T-helper 1 cell (primary cell): ENCODE measurements at regions not wholly inside any gene's neighbourhood (a gene's known extent, or its start where the extent isn't known, plus 50 kb on each side); places are given as distances from the start of the nearest gene placed in this dataset.
"Not testable (repeated sequence)": the region's sequence is repeated elsewhere in the genome, so short reads cannot be mapped to it uniquely, and the experiment has no call there.

Experiments
- DNase-seq, 5 donors: peaks; one replicate each; pipeline ENCODE4 v3.0.0-alpha.2; 2012 to 2020

DNA sequence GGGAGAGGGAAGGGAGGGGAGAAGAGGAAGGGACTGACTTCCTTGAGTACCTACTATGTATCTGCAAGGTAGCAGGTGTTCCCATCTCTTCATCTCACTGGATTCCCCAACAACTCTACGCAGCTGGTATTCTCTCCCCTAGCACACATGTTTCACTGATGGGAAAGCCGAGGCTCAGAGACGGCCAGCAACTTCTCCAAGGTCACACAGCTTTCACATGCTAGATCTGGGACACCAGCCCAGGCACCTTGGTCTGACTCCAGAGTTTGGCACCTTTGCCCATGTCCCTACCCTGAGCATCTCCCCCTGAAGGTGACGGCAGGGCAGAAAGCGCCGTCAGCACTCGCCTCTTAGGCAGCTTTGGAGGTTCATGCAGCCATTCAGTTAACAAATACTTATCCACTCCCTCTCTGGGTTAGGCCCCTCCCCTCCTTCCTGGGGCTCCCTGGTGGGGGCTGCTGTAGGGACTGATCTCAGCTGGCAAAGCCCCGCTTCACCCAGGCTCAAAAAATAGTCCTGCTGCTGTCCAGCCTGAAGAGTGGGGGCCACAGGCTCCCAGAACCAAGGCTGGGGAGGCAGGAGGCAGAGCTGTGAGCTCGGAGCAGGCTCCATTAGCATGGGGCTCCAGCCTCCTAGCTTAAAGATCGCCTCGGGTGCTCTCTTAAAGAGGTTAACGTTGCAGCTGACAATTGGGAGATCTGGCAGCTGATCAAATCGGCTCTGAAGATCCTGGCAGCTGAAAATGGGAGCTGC is 79.4 kb downstream of the IGLL1 start:
- DNase-seq, result no peak

DNA sequence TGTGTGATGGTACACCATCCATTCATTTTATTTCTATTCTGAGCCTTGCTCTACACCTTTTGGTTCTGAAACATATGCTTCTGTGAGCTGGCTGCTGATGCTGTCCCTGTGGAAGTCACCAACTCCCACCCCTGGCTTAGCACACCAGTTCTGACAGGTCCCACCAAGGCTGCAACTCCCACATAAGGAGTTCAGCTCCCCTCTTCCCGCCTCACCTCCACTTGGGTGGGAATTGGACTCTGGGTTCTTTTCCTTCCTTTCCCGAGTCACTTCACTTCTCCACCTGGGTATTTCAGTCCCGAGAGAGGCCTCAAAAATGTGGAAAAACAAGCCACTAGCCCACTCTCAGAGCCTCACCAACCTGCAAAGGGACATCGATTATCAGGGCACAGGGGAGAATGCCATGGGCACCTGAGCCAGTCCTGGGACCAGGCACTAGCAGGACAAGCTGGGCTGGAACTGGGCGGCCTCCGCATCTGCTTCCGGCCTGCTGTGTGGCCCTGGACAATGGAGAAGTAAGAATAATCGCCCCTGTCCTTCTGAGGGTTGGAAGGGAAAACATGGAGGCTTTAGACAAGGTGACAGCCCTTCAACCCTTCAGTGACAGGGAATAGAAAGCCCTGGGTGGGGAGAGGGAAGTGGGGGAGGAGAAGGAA is 80.1 kb downstream of the IGLL1 start:
- no peak for DNase-seq

DNA sequence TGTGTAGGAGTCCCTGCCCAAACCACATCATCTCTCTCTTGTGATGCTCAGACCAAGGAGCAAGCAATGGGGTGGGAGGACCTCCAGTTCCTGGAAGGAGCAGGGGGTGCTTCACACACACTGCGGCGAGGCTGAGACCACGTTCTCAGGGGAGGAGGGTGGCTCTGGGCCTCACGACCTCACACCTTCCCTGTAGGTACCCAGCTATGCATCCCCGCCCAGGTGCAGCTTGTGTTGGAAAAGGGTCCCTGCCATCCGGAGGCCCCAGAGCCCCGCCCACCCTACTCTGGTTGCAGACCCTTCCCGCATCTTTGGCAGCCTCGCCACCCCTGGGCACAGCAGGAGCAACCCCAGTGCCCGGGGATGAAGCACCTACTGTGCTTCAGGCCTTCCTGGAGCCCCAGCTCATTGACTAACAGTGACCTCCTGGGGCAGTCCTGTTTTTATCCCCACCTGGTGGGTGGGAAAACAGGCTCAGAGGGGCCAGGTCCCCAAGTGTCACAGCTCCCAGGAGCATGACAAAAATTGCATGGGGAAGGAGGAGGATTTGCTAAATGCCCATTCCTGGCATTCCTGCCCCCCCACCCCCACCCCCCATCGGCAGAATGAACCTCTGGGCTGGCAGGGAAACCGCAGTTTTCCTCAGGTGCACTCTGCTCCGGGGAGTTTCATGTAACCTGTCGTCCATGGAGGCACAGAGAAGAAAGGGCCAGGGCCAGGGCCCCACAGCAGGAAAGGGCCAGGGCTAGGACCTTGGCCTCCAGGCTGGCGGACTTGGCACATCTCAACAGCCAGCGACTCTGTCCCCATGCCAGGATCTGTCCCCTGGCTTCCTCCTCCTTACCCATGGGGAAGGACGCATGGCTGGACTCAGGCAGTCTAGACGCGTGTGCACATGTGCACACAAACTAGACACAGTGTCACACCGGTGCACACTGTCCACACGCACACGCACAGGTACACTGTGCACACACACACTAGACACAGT is 81.0 kb downstream of the IGLL1 start:
- DNase-seq, result no peak

DNA sequence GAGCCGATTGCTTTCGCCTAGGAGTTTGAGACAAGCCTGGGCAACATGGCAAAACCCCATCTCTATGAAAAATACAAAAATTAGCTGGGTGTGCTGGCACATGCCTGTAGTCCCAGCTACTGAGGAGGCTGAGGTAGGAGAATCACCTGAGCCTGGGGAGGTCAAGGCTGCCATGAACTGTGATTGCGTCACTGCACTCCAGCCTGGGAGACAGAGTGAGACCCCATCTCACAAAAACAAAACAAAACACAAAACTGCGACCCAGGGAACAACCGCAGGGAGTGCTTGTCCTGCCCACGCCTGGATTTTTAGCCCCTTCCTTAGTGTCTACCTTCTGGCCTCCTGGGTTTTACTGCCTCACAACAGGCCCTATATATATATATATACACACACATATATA is 82.2 kb downstream of the IGLL1 start:
- not testable (repeated sequence) for DNase-seq

DNA sequence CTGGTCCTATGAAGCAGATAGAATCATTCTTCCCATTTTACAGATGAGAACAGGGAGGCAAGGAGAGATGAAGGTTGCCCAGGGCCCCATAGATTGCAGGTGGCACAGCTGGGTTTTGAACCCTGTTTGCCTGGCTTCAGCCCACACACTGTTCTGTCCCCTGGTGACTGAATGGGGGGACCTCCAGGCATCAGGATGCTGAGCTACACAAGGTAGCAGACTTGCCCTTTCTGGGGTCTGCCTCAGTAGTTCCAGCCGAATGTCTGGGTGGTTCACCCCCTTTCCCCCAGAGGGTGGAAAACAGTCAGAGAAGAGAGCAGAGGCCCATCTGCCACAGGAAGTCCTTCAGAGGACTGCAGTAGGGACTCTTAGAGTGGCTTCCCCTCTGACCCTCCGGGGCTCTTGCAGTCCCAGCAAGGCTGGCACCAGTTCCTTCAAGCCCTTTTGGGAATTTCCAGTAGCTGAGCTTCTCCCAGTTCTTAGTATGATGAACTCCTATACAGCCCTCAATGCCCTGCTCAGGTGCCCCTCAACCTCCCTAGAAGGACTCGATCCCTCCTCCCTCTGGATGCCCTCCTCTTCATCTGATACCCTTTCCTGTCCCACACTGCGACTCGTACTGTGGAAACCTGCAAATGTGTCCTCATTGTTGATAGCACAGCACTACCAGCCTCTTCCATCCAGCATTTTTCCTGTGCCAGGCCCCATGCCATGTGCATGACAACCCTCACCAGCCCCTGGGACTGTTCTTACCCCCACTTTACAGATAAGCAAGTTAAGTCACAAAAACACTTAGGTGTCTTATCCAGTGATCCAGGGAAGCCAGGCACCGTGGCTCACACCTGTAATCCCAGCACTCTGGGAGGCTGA is 82.8 kb downstream of the IGLL1 start:
- no peak for DNase-seq

DNA sequence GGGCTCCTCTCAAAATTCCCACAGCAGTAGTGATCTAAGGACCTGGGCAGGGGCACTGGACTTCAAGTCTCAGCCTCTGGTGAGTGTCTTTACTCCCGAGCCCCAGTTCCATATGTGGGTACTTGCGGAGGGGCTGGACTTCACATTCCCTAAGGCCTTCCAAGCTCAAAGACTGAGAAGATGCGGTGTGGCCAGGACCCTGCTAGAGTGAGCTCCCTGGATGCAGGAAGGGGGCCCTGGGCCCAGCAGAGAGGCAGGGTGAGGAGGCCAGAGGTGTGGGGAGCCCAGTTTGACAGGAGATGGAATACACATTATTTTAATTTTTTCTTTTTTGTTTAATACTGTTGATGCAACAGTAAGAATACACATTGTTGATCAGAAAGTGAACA is 83.7 kb downstream of the IGLL1 start:
- DNase-seq, result no peak

DNA sequence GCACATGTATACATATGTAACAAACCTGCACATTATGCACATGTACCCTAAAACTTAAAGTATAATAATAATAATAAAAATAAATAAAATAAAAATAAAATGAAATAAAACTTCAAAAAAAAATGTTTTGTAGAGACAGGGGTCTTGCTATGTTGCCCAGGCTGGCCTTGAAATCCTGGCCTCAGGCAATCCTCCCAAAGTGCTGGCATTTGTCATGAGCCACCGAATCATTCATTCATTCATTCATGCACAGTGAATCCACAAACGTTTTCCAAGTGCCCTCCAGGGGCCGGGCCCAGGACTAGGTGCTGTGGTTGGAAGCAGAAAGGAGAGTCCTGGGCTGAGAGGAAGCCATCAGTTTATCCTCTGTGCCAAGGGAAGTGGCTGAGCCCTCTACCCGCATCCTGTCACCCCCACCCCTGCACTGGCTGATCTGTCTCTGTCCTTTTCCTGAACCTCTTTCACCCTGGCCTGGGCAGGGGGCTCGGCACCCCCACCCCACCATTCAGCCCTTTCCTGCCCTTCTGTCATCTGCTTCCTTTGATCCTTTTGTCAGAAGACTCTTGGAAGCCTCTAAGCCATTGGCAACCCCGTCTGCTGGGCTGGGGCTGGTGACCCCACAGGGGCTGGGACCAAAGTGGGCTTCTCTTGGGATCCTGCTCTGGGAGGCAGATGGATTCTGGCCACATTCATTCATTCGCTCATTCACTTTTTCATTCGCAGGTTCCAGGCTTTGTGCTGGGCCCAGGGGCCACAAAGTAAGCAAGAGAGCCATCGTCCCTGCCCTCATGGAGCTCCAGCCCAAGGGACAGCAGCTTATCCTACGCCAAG is 84.3 kb downstream of the IGLL1 start:
- no peak for DNase-seq

DNA sequence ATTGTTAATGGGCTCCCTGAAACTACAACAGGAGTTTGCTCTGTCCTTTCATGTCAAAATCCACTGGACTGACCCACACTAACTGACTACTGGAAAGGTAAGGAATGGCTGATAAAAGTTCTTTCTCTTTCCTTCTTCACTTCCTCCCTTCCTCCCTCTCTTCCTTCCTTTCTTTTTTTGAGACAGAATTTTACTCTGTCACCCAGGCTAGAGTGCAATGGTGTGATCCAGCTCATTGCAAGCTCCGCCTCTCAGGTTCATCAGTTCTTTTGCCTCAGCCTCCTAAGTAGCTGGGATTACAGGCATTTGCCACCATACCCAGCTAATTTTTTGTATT is 85.2 kb downstream of the IGLL1 start:
- DNase-seq, result no peak

DNA sequence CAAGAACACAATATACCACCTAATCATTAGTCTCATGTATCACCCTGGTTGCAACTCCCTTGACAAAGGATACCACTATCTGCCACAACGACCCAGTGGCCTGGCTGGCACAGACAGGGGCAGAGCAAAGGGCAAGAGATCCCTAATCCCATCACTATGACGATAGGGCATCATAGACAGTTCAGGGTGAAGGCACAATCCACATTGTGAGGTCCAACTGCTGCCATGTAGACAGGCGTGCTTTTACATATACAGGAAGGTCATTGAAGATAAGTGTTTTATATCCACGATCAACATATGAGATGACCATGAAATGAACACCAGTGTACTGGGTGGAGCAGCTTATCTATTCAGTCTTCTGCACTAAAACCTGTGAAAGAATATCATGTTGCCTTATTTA is 94.6 kb downstream of the IGLL1 start:
- DNase-seq, result no peak

DNA sequence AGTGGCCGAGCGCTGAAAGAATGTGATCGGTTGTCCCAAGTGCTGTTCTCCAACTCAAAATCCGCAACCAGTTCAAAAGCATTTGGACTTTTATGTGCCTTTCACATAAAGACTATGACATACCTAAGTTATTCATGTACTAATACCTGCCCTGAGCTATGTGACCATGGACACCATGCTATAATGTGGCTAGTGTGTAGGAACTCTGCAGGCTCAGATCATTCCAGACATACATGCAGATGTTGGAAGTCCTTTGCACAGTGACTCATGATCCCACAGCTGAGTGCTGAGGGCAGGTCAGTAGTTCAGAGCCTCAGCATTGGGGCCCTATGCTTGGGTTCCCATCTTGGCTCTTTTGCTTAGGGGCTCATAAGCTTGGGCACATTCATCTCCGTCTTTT is 95.4 kb downstream of the IGLL1 start:
- DNase-seq, result no peak

DNA sequence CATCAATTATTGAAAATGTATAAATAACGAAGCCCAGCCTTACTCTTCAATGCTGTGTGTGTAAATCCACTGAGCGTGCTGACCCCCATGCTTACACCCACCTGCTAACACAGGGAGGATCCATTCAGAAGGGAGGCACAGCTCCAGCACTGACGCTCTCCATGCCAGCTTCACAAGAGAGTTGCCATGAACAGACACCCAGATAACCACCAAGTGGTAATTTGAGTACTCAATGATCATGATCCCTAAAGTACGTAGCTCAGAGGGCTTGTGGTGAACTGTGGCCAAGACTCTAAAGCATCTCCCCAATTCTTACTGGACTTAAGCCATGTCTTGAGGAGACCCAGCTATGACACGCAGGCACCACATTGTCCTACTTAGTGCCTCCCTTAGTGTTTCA is 98.7 kb downstream of the IGLL1 start:
- no peak for DNase-seq

DNA sequence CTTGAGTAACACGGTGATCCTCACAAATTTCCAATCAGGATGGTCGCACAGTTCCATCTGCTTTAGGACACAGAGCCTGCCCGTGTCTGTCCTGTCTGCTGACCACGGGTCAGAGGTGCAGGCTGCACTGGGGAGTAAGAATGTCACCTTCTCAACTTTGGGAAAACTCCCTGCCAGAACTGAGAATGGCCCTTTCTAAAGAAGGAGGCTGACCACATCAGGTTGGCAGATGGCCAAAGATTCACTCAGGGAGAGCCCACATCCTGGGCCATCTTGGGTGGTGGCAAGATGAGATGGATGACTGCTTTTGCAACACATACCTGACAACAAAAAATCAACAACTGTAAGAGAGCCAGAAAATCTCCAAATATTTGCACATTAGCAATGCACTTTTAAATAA is 101.9 kb downstream of the IGLL1 start:
- DNase-seq, result no peak

DNA sequence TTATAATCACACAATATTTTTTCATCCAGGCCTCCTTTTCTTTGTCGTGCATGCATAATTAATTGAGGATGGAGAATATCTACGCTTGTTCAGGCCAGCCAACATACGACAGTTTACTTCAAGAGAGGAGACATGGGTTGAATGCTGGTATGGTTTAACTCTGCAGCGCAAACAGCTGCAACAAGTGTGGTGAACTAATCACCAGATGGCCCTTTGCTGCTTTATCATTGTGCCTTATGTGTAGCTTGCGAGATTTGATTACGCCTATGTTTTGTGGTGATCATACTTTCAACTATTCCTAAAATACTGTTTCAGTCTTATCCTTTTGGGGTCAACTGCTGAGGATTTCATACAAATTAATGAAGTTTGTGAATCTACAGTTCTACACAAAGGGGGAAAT is 105.6 kb downstream of the IGLL1 start:
- DNase-seq, result not testable (repeated sequence)

DNA sequence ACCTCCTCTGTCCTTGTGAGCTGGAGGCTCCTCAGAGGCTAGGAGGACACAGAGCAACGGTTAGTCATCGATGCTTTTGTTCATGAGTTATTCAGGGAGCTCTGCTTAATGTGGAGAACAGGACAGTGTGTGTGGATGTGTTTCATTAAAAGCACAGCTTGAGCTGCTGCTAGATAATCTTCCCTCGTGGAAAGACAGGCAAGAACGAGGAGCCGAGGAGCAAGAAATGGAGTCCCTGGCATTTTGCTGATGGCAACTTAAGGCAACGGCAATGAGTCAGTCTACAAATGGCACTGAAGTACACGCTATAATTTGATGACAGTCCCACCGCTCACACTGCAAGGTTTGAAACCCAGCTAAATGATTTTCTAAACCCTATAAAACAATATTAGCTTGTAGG is 106.2 kb downstream of the IGLL1 start:
- no peak for DNase-seq

DNA sequence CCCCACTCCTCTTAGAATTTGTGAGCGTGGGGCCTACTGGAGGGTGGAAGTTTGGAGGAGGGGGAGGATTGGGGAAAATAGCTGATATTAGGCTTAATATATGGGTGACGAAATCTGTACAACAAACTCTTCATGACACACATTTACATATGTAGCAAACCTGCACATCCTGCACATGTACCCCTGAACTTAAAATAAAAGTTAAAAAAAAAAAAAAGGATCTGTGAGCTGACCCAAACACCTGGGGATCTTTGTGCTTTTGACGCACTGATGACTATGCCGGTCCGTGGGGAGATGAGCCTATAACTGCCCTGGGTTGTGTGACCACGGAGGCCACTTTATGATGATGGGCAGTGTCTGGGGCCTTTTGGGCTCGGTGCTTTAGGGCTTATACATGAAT is 107.7 kb downstream of the IGLL1 start:
- not testable (repeated sequence) for DNase-seq

DNA sequence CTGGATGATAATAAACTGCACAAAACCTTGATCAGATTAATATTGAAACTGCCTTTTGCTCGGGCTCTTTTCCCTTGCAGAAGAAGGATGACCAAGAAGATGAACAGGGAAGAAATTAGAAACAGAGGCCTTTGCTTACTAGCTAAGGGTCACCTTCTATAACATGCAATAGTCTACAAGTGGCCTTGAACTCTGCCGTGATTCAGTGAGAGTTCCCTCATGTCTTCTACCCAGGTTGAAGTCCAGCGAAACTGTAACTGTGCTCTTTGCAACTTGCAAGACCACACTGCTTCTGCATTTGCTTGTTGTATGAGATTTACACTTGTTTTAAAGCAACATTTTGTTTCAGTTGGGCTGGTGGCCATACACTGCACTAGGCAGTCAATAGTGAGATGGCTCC is 108.4 kb downstream of the IGLL1 start:
- no peak for DNase-seq

DNA sequence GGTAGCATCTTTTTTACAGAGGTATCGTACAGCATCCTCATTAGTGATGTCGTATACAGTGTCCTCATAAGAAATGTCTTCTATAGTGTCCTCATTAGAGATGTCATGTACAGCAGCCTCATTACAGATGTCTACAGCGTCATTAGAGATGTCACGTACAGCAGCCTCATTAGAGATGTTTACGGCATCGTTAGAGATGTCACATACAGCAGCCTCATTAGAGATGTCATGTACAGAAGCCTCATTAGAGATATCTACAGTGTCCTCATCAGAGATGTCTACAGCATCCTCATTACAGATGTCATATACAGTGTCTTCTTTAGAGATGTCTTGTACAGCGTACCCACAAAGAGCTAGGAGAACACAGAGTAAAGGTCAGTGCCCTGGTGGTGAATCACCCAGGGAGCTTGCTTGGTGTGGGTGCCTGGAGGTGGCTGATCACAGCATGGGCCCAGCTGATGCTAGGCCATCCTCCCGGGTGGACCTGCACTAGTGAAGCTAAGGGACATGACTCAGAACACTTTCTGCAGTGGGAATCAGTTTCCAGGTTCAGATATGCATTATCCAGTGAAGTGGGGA is 109.2 kb downstream of the IGLL1 start:
- DNase-seq, result no peak

DNA sequence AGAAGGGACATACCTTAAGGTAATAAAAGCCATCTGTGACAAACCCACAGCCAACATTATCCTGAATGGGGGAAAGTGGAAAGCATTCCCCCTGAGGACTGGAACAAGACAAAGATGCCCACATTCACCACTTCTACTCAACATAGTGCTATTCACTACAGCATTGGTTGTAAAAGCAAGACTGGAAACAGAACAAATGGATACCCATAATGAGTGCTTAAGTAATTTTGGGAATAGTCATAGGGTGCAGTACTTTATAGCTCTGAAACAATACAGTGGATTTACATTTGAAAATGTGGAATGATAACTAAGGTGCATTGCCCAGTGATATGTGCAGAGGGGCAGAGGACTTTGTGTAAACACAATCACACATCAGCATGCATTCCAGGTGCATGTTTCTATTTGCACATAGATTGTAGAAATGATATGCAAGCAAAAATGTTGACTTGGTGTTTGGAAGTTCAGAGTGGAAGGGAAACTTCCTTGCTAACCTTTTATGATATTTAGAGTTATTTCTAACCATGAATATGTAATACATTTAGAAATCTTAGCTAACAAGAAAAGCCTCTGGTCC is 112.3 kb downstream of the IGLL1 start:
- DNase-seq, result no peak

DNA sequence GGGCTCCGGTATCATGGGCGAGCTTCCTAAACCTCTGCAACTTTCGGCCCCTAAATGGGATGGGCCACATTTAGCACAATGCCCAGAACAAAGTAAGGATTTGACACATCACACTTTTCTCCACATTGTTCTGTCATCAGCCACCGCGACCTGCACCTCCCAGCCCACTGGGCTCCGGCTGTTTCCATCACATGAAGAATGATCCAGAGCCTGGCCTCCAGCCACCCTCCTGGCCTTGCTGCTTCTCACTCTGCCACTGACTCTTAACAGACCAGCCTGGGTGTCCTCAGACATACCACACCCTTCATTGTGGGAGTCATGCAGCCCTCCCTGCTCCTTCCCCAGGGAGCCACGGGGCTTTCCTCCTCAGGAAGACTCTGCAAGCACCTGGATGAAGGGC is 113.7 kb downstream of the IGLL1 start:
- no peak for DNase-seq

DNA sequence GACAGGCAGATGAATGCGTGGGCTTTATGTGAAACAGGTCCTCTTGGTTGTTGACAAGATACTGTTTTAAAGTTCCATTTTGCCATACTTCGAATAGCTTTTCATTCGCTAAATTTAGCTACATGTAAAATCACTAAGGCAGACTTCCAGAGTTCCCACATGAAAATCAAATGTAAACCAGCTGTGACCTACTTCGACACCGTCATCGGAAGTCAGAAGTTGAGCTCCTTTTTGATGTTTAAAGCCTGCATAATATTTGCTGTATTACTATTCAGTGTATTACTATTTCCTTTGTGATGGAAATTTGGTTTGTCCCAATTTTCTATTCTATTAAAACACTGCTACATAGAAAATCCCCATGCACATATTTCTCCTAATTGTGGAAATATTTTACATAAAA is 115.3 kb downstream of the IGLL1 start:
- DNase-seq, result not testable (repeated sequence)

DNA sequence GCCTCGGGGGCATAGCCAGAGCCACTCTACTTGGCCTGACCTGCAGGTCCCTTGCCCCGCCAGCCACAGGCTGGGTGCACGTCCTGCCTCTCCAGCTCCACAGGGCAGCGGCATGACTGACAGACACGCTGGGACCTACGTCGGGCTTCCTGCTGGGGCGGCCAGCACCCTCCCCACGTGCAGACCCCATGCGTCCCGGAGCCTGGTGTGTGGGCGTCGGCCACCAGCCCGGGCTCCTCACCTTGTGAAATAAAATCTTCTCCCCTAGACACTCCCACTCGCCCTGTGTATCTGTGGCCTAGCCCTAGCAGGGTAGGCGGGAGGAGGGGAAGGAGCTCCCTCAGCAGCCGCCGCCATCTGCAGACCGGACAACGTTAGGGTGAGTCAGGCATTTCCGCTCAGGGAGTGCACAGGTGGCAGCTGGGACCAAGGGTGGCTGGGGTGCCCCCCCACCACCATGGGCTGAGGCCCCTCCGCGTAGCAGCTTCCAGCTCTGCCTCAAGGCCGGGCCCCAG is 119.5 kb downstream of the IGLL1 start:
- not testable (repeated sequence) for DNase-seq
